M059J (cell line): ENCODE measurements at regions not wholly inside any gene's neighbourhood (a gene's known extent, or its start where the extent isn't known, plus 50 kb on each side); places are given as distances from the start of the nearest gene placed in this dataset.

Source experiments
- DNase-seq: peaks from one replicate; pipeline ENCODE4 v3.0.0-alpha.2; 2012; ENCODE audit warnings: low read depth

DNA sequence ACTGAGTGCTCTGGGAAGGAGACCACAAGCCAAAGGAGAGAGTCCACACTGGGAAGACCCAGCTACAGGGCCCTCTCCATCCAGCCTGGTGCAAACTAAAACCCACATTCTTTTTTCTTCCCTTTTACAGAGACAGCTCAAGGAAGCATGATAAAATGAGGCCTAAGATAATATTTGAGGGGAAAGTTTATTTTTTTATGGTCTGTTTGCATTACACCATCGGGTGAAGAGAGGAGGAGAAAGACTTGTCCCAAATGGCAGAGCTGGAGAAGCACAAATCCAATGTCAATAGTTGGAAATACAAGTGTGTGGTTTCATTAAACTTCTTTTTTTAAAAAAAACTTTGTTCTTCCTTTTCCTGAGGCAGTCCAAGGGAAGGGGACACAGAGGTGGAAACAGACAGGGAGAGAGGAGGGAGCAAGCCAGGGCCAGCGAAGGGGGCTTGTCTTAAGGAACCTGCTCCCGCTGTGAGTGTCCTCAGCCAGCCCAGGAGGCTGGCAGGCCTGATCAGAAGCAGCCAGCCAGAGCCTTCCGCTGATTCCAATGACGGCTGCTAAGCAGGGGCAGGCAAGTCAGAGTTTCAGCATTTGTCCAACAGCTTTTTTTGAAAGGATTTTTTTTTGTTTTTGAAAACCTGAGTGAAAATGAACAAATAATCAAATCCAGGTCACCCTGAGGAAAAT, 203.8 kb upstream of the SIX2 start:
- DNase-seq, result no peak

DNA sequence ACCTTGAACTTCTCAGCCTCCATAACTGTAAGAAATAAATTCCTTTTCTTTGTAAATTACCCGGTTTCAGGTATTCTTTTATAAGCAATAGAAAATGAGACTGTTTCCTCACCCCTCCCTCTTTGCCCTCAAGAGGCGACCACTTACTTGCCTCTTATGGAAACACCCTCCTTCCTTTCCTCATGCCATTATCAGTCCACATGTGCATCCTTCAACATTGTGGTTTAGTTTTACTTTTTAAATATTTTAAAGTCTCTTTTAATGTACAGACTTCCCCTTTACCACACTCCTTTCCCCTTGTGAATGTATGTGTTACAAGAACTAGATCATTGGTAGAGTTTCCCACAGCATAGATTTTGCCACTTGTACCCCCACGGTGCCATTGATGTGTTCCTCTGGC, 202.4 kb upstream of the SIX2 start:
- DNase-seq, result no peak

DNA sequence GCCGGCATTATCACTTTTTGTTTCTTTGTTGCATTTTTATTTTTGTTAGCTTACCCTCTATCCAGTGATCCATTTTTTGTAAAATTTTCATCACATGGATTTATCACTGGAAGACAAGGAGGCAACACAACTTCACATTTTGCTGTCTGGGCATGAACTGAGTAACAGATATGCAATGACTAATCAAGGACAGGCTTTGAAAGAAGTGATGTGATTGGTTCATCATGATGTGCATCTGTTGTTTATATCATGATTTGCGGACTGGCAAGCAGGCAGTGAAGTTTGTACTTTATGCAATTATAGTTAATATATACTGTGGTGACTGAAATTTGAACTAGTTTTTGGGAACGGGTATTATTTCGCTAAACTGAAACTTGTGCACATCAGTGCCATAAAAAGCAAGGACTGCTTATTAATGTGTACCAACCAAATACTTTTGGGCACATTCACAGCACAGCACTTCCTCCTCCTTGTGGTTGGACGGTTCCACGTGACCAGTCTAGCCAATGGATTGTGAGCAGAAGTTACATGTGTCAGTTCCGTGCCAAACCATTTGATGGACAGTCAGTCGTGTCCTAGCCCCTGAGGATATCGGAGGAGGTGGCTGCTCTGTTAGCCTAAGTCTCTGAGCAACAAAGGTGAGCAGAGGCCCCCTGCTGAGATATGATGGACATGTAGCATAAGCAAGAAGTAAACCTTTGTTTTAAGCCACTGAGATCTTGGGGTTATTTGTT, 201.4 kb upstream of the SIX2 start:
- peak; percentile 28 for DNase-seq

DNA sequence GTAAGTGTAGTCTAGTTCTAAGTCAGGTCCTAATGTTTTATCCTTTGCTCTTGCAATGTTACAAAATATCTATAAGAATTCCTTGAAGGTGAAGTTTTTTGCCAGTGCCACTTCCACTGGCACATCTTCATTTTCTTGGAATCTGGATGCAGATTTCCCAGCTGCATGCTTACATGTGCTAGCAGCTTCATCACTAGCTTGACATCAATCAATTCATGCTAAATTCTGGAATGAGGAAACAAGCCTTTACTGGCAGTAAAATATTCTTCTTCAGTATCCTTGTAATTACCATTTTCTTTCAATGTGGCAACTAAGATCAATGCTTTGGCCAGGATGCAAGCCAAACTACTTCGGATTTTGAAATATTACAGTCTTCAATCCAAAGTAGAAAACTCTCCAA, 200.6 kb upstream of the SIX2 start:
- no peak for DNase-seq

DNA sequence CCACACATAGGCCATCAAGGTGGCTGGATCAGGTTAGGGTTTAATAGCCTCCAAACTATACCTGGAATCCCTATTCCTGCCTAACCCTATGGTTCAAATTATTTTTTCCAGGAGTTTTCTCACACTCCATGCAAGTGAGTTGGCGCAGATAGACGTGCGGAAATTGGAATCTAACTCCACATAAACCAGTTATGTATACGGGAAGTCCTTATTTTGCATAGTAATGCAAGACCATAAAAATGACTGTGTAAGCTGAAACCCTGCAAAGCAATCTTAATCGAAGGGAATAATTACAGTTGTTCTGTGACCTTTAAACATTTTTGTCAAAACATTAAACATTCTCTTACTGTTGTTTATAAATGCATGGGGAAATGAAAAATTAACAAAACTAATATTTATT, 200.1 kb upstream of the SIX2 start:
- DNase-seq, result no peak

DNA sequence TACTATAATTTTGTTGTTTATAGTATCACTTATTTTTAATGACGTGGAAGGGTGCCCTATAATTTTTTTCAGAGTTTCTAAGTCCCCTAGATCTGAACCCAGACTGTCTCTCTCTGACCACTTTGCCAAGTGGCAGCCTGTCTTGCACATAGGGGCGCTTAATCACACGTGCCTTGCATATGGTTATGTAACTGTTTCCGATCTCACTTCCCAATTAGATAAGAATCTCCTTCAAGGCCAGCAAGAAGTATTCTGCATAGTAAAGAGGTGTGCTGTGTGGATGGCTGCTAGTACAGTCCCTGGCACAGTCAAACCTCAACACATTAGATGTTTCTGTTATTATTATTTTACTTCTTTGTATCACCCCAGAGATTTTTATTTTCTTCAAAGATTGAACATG, 197.8 kb upstream of the SIX2 start:
- no peak for DNase-seq

DNA sequence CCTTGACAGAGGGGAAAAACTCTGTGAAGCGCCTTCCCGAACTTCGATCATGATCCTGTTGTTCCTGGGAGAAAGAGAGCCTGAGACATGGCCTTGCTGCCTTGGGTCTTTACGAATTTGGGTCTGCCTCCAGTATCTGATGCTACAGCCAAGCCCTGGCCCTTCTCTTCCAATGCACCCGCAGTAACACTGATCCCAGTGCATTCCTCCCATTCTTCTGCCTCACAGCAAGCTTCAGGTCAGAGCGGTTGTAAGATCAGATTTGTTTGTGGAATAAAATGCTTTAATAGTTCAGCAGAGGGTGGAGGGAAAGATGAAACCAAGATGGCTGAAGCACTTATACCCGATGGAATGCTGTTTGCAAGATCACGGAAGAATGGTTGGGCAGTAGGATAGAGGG, 196.7 kb upstream of the SIX2 start:
- no peak for DNase-seq

DNA sequence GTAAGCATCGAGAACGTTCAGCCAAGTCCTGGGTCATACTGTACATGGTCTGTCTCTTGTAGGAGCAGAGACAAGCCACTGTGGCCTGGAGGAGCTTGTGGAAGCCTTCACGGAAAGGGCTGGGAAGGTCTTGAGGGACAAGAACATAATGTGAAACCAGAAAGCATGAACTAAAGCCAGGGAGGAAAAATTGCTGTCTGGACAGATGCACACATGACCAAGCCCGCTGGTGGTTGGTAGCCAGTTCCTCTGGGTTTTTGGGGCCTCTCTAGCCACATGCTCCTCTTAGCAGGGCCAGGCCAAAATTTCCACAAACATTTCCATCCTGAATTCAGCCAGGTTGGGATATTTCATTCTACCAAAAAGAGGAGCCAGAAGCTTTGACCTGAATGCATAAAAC, 196.2 kb upstream of the SIX2 start:
- DNase-seq, result no peak

DNA sequence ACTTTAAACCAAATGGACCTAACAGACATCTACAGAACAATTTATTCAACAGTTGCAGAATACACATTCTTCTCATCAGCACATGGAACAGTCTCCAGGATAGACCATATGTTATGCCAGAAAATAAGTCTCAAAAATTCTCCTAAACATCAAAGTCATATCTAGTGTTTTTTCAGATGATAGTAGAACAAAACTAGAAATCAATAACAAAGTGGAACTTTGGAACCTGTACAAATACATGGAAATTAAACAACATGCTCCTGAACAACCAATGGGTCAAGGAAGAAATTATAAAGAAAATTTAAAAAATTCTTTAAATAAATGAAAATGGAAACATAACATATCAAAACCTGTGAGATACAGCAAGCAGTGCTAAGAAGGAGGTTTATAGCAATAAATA, 194.1 kb upstream of the SIX2 start:
- DNase-seq, result no peak

DNA sequence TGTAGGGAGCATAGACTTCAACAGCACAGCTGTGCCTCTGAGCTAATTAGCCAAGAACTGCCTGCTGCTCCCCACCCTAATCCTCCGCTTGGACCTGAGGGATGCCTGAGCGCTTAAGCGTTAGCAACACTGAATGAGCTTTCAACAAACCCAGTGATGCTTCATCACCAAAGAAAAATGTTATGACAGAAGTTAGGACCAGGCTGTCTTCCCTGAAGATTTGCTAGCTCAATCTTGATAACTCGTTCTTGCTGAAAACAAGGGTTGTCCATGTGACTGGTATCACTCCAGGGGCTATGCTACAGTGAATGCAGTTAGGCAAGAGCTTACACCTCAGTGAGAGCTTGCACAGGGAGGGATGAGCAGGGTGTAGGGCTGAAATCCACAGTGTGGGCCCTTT, 190.7 kb upstream of the SIX2 start:
- no peak for DNase-seq

DNA sequence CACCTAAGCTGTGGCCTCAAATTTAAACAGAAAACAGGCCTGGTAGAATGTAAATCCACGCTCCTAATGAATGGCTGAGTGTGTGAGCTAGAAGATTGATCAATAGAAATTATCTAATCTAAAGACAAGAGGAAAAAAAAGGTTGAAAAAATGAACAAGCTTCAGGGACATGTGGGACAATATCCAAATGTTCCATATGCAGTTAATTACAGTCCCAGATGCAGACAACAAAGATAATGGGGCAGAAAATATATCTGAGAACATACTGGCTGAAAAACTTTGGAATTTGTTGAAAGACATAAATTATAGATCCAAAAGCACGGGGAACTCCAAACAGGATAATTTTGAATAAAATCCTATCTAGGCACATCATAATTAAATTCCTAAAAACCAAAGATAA, 186.7 kb upstream of the SIX2 start:
- DNase-seq, result no peak

DNA sequence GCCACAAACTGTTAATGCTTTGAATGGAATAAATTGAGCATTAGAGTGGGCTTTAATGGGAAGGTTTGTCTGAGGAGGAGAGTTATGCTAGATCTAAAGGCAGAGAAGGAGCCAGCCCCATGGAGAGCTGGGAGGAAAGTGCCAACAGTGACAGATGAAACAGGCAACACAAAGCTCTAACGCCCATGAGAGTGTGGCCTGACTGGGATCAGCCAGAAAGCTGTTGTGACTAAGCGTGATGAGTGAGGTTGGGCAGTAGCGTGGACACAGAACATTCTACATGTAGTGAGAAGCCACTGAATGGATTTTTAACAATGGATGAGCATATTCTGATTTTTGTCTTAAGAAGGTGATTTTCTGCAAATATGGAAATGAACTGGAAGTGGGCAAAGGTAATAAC, 185.3 kb upstream of the SIX2 start:
- DNase-seq, result no peak

DNA sequence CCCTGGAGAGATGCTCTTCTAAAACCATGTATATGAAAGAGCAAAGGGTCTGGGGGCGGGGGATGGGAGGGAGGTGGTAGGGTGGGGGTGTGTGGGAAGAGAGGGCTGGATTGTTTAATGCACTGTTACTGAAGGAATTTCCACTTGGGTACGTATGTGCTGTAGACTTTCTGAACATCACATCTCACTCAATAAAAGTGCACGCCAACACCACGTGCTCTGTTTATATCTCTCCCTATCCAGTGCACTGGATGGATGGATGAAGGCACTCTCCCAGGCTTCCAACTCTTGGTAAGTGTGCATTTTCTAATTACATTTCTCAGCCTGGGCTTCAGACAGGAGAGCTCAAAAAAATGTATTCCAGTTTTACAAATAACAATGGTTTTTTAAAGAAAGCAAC, 184.3 kb upstream of the SIX2 start:
- no peak for DNase-seq

DNA sequence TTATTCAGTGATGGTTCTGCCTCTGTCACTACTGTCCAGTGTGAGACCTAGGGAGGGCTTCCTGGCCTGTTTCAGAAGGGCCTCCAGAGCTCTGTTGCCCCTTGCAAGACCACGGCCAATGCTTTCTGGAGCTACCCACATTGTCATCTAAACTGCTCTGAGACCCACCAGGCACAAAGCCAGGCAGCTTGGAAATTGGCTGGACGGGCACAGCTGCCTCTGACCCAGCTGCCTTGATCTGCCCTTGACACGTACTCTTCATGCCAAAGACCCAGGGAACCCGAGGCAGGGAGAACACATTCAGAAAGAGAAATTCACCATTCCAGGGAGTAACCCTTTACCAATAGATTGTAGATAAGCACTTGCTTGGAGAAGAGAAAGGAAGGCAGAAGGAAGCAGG, 183.7 kb upstream of the SIX2 start:
- DNase-seq, result no peak

DNA sequence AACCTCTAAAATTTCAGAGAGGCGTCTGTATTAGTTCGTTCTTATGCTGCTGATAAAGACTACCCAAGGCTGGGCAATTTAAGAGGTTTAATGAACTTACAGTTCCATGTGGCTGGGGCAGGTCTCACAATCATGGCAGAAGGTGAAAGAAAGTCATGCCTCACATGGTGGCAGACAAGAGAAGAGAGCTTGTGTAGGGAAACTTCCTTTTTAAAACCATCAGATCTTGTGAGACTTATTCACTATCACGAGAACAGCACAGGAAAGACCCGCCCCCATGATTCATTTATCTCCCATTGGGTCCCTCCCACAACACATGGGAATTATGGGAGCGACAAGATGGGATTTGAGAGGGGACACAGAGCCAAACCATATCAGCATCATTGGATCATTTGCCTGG, 183.2 kb upstream of the SIX2 start:
- DNase-seq, result no peak

DNA sequence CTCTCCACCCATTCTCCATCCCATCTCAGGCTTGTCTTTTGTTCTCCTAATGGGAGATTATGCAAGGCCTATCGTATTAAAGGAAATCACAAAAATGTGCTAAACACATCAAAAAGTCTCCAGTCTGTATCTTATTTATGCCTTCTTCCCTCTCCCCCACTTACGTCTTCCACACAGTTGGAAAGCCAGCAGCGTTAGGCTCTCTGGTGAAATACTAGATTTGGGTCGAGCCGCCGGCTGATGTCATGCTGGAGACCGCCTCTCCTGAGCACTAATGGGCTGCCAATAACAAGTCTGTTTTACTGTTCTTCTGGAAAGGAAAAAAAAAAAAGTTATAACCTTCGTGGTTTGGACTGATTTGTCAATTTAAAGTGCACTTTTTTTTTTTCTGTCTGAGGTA, 182.7 kb upstream of the SIX2 start:
- no peak for DNase-seq

DNA sequence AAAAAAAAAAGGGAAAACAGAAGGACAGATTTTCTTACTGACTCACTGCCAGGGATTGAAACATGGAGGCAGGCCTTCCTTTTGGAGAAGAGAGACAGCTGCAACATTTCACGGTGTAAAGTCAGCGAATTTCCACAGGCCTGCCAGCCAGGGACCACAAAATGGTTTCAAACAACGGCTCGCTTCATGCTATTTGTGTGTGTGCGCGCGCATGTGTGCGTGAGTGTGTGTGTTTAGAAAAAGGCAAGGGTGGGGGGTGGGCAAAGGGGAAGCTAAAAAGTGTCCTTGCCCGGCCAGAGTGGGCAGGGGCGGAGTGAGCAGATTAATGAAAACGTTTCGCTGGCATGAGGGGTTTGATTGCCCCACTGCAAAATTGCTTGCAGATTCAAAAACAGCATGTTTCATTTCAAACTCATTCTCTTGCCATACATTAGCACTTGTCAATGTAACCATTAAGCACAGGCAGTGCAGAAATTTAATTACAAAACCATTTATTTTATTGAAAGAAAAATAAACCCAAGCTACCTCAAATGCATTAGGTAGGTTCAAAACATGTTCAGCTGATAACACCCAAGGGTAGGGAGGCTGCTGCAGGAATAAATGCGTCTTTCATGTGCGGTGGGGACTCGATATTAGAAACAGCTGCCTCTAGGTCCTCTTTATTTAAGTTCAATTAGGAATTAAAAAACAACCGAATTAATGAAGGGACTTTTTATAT, 182.1 kb upstream of the SIX2 start:
- DNase-seq, result no peak

DNA sequence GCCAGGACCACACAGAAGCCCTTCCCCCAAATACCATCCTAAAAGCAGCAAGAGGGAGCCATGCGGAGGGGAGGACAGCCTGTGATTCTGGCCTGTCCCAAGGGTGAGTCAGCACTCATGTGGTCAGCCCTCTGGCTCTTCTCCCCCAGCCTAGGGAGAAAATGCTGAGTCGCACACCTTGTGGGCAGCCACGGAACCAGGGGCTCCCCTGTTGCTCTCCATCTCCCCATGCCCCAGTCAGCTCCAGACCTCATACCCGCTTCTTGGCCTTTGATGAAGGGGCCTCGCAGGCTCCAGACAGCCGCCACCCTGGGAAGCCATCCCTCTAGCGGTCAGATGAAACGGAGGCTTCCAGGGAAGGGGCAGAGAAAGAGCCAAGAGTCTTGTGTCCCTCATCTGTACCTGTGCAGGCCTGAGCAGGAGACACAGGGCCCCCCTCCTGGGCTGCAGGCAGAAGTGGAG, 181.3 kb upstream of the SIX2 start:
- peak; percentile 71 for DNase-seq

DNA sequence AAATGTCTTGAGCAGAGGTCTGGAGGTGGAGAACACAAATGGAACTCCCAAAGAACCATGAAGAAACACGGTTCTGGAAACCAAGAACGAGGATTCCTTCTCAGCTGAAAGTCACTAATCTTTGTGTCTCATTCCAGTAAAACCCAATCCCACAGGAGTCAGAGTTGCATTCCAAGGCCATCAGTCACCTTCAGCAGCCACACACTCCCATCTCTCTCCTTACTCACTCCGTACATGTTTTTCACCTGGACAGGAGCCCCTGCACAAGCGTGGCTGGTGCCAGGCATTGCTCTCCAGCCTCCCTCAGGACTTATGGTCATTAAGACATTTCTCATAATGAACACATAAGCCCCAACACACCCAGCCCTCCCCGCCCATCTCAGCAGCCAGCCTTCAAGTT, 175.4 kb upstream of the SIX2 start:
- DNase-seq, result peak; percentile 88

DNA sequence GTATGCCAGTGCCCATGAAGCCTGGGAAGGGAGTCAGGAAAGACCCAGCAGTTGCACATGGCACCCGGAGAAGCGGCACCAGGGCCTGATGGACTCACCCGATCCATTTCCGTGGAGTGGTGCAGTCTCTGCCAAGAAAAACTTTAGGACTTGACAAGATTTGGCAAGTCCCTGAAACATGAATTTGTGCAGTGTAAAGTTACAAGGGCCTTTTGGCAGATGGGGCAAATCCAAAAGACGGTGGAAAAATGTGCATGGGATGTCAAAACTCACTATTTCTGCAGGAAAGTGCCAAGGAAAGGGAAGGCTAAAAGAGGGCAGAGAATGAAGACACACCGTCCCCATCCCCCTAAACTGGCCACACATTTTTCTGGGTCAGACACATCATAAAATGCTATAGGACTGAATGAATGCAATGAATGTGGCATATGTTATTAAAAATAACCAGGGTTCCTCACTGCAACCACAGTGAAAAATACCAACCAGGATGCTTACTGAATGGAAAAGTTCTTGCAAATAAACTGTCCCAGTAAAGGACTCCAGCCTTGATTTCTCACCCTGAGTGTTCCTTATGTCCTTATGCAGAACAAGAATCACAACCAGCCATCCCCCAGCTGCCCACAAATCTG, 173.5 kb upstream of the SIX2 start:
- no peak for DNase-seq

DNA sequence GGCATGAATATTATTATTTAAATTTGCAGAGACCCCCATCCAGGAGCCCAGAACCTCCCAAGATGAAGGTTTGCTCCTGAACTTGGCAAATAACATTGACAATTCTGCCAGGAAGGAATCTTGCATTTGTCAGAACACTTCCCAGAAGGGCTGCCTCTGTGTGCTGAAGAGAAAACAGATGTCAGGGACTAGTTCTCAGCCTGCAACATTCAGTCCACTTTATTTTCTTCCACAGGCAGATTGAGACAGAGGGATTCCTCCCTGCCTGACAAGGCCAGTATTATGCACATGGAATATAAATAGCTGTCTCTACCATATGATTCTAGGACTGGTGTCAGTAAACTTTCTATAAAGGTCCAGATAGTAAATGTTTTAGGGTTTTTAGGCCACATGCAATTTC, 171.5 kb upstream of the SIX2 start:
- DNase-seq, result no peak

DNA sequence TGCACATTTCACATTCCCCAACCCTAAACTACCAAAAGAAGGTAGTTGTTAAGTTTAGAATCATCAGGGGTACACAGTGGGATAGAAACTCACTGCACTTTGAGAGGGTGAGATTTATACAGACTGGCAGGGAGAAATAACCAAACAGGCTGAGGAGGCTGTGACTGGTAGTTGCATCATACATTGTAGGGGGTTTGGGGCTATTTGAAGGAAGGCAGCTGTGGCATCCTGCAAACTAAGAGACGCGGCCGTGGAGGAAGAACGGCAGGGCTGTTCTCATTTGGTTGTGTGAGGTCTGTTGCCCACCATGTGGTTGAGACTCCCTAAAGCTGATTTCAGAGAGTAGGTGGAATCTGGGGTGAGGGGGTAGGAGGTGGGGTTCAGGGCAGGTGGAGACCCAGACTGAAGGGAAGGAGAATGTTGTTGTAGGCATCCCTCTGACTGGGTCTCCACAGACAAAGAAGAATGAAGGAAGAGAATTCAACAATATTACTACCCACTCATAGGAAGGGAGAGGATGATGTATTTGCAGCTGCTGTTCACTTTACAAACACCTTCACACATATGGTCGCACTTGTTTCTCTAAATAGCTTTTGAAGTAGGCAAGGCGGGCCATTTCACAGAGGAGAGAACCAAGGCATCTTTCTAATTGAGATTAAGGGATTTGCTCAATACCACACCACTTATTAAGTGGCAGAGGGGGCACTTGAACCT, 170.9 kb upstream of the SIX2 start:
- no peak for DNase-seq
